NK-92 (cell line): ENCODE measurements at regions not wholly inside any gene's neighbourhood (a gene's known extent, or its start where the extent isn't known, plus 50 kb on each side); places are given as distances from the start of the nearest gene placed in this dataset.

Source experiments
- DNase-seq: peaks from one replicate; lab custom pipeline; 2025; ENCODE audit not compliant: unreplicated experiment; lab: John Stamatoyannopoulos, UW

GRCh38 chr10:44301781-44302355 is 83.0 kb downstream of the CXCL12 start:
- no peak for DNase-seq

GRCh38 chr10:44300666-44301649 is 83.9 kb downstream of the CXCL12 start:
- no peak for DNase-seq

GRCh38 chr10:44298713-44299112 is 86.2 kb downstream of the CXCL12 start:
- no peak for DNase-seq

GRCh38 chr10:44297963-44298362 is 86.9 kb downstream of the CXCL12 start:
- no peak for DNase-seq

GRCh38 chr10:44295644-44296241 is 89.2 kb downstream of the CXCL12 start:
- DNase-seq = no peak

GRCh38 chr10:44294726-44295412 is 90.0 kb downstream of the CXCL12 start:
- no peak for DNase-seq

- no peak for DNase-seq
These were observed 91.1 kb downstream of the CXCL12 start for GRCh38 chr10:44293842-44294241.

- no peak for DNase-seq
These were observed 91.6 kb downstream of the CXCL12 start for GRCh38 chr10:44293306-44293778.

GRCh38 chr10:44292390-44293002 is 92.4 kb downstream of the CXCL12 start:
- DNase-seq = no peak

- no peak for DNase-seq
These were observed 93.8 kb downstream of the CXCL12 start for GRCh38 chr10:44291091-44291490.

GRCh38 chr10:44289125-44289524 is 95.8 kb downstream of the CXCL12 start:
- DNase-seq = no peak

GRCh38 chr10:44287408-44287807 is 97.5 kb downstream of the CXCL12 start:
- DNase-seq = no peak

- no peak for DNase-seq
These were observed 100.5 kb downstream of the CXCL12 start for GRCh38 chr10:44284198-44285084.

- DNase-seq = no peak
These were observed 102.1 kb downstream of the CXCL12 start for GRCh38 chr10:44282626-44283300.

GRCh38 chr10:44281662-44282061 is 103.2 kb downstream of the CXCL12 start:
- no peak for DNase-seq

GRCh38 chr10:44281089-44281613 is 103.7 kb downstream of the CXCL12 start:
- DNase-seq = no peak

GRCh38 chr10:44280226-44281014 is 104.5 kb downstream of the CXCL12 start:
- DNase-seq = no peak

- no peak for DNase-seq
These were observed 105.3 kb downstream of the CXCL12 start for GRCh38 chr10:44279426-44280126.
